HepG2 (cell line): ENCODE measurements at regions not wholly inside any gene's neighbourhood (a gene's known extent, or its start where the extent isn't known, plus 50 kb on each side); places are given as distances from the start of the nearest gene placed in this dataset.
A peak's percentile ranks its signal among the peaks of the same experiment; 100 is the strongest.

ENCODE experiments used
- ATAC-seq: fragments of 200-7000 bp; cut with Tn5 transposase; 3 replicates; pipeline ENCODE4 v1.9.1; 2020; ENCODE audit warnings: mild to moderate bottlenecking, moderate library complexity
- BruUV-seq: library from RNA; stranded (reverse); fragments of 400-500 nt; replicated peaks from 2 replicates; lab custom pipeline; 2021; lab: Mats Ljungman, UMichigan
- CTCF ChIA-PET: fragments of 300-600 bp; formaldehyde crosslinking; extraction: SDS; loops from one replicate; lab custom pipeline; 2021; ENCODE audit warnings: low total read pairs, inconsistent platforms, low intra/inter-chr PET ratio; lab: Yijun Ruan, JAX
- POLR2A ChIA-PET: fragments of 350-600 bp; sonication (Branson Sonifier 250); formaldehyde crosslinking; loops from one replicate; lab custom pipeline; 2020; ENCODE audit warnings: antibody characterized with exemption, inconsistent platforms; lab: Yijun Ruan, JAX
- DNase-seq: peaks from one replicate; pipeline ENCODE4 v3.0.0-alpha.2; 2015; ENCODE audit warnings: low spot score
- FAIRE-seq: peaks from 3 replicates; lab custom pipeline; 2011; peaks lifted over from hg19 to GRCh38; lab: Jason Lieb, UNC
- H2AFZ ChIP-seq: one replicate; pipeline ENCODE4 v1.6.1; 2011; ENCODE audit warnings: low read length, inconsistent platforms
- H3K27ac ChIP-seq: fragments of 300-600 bp; 3 replicates; pipeline ENCODE4 v1.8.0; 2011; ENCODE audit warnings: mixed run types, mild to moderate bottlenecking, mixed read lengths, low read length, inconsistent platforms; ENCODE audit not compliant: insufficient read depth; ENCODE audit errors: extremely low read length
- H3K27me3 ChIP-seq, 2 experiments: fragments of 200-600 bp in 1 of 2; 2 replicates in 1 of 2; 3 replicates in 1 of 2; pipeline versions ENCODE4 v1.6.0 to v1.8.0; 2011; ENCODE audit warnings: low read length in 2 of 2, mild to moderate bottlenecking in 2 of 2, moderate library complexity in 2 of 2, inconsistent platforms in 1 of 2; ENCODE audit not compliant: insufficient read depth in 2 of 2, control insufficient read depth in 1 of 2
- H3K36me3 ChIP-seq, 2 experiments: fragments of 200-600 bp in 1 of 2; replicated peaks in 1 of 2; 2 replicates in 1 of 2; 3 replicates in 1 of 2; pipeline versions ENCODE4 v1.5.1 to v1.8.0; 2011; ENCODE audit warnings: low read length in 2 of 2, inconsistent platforms in 1 of 2; ENCODE audit not compliant: insufficient read depth in 2 of 2, control insufficient read depth in 1 of 2
- H3K4me1 ChIP-seq: 2 replicates; pipeline ENCODE4 v1.5.1; 2012; ENCODE audit warnings: low read length, inconsistent platforms; ENCODE audit not compliant: insufficient read depth
- H3K4me2 ChIP-seq: 2 replicates; pipeline ENCODE4 v1.6.0; 2011; ENCODE audit warnings: low read depth, low read length, inconsistent platforms
- H3K4me3 ChIP-seq, 3 experiments: fragments of 200-600 bp in 1 of 3; sonication (generic), shearing (Covaris generic) in 1 of 3; replicated peaks in 1 of 3; 2 replicates each; pipeline ENCODE4 v1.5.1; 2011 to 2016; ENCODE audit warnings: low read length in 3 of 3, inconsistent platforms in 2 of 3, low read depth in 2 of 3, mild to moderate bottlenecking in 2 of 3, control low read depth in 1 of 3, mixed read lengths in 1 of 3; ENCODE audit not compliant: insufficient read depth in 1 of 3
- H3K79me2 ChIP-seq: one replicate; pipeline ENCODE4 v1.6.1; 2011; ENCODE audit warnings: low read length, inconsistent platforms; ENCODE audit not compliant: insufficient read depth
- H3K9ac ChIP-seq: 2 replicates; pipeline ENCODE4 v1.6.0; 2011; ENCODE audit warnings: mild to moderate bottlenecking, low read depth, low read length, inconsistent platforms; ENCODE audit not compliant: insufficient read depth
- H3K9me3 ChIP-seq: 2 replicates; pipeline ENCODE4 v1.5.1; 2012; ENCODE audit warnings: mild to moderate bottlenecking, low read length
- H4K20me1 ChIP-seq: 2 replicates; pipeline ENCODE4 v1.6.0; 2011; ENCODE audit warnings: inconsistent platforms, mild to moderate bottlenecking, low read length, moderate library complexity; ENCODE audit not compliant: insufficient read depth
- ARID2 ChIP-seq: sonication (generic); formaldehyde crosslinking; IDR thresholded peaks from 2 replicates; pipeline ENCODE4 v1.8.1; 2022; ENCODE audit warnings: mild to moderate bottlenecking, missing genetic modification reagents, borderline replicate concordance
- CEBPG ChIP-seq: IDR thresholded peaks from 2 replicates; pipeline ENCODE4 v1.6.1; 2016
- CENPT ChIP-seq: sonication (generic); formaldehyde crosslinking; IDR thresholded peaks from 2 replicates; pipeline ENCODE4 v1.8.0; 2022; ENCODE audit warnings: low read depth, mild to moderate bottlenecking, moderate library complexity, missing genetic modification reagents
- ERF ChIP-seq: IDR thresholded peaks from 2 replicates; pipeline ENCODE4 v1.6.1; 2018; ENCODE audit warnings: missing biosample characterization, missing genetic modification reagents
- GATAD2A ChIP-seq: IDR thresholded peaks from 2 replicates; pipeline ENCODE4 v1.6.1; 2016
- JUN ChIP-seq: sonication (generic); formaldehyde crosslinking; IDR thresholded peaks from 2 replicates; pipeline ENCODE4 v1.4.0; 2020; ENCODE audit warnings: mild to moderate bottlenecking, missing genetic modification reagents
- KDM3A ChIP-seq: IDR thresholded peaks from 2 replicates; pipeline ENCODE4 v1.6.1; 2018; ENCODE audit warnings: low read depth, missing compliant biosample characterization
- KLF15 ChIP-seq: sonication (generic); formaldehyde crosslinking; IDR thresholded peaks from 2 replicates; pipeline ENCODE4 v1.8.1; 2023; ENCODE audit warnings: borderline replicate concordance, mild to moderate bottlenecking, inconsistent platforms, missing genetic modification reagents, mixed read lengths
- MED1 ChIP-seq: sonication (generic); formaldehyde crosslinking; IDR thresholded peaks from 2 replicates; pipeline ENCODE4 v1.4.0; 2020; ENCODE audit warnings: missing genetic modification reagents
- NR2F1 ChIP-seq, 2 experiments: fragments of 450-650 bp in 1 of 2; formaldehyde crosslinking in 1 of 2; IDR thresholded peaks; 2 replicates each; pipeline versions ENCODE4 v1.5.0 to v1.6.1; 2016 to 2020; ENCODE audit warnings: mild to moderate bottlenecking in 1 of 2, missing compliant biosample characterization in 1 of 2, missing genetic modification reagents in 1 of 2, moderate library complexity in 1 of 2
- ZNF274 ChIP-seq: sonication (generic); formaldehyde crosslinking; IDR thresholded peaks from 2 replicates; pipeline ENCODE4 v1.5.1; 2020; ENCODE audit warnings: mild to moderate bottlenecking, missing genetic modification reagents
- ZNF281 ChIP-seq: sonication (generic); formaldehyde crosslinking; IDR thresholded peaks from 2 replicates; pipeline ENCODE4 v1.4.0; 2020; ENCODE audit warnings: missing genetic modification reagents, borderline replicate concordance
- ZNF350 ChIP-seq: sonication (generic); formaldehyde crosslinking; IDR thresholded peaks from 2 replicates; pipeline ENCODE4 v1.4.0; 2020; ENCODE audit warnings: mild to moderate bottlenecking, low read depth, missing genetic modification reagents, borderline replicate concordance
- WGBS: methylation state at CpG from one replicate; pipeline ENCODE4 v1.1.6; 2017; ENCODE audit warnings: low lambda C conversion rate; 5-methylcytosine and 5-hydroxymethylcytosine counted together
- in situ Hi-C: cut with HindIII; loops from 2 replicates; pipeline ENCODE4 v1.10.0; 2017; ENCODE audit warnings: low pct_unique_long_range_greater_than_20kb; ENCODE audit not compliant: extremely low pct_ligation_motif_present
- intact Hi-C: fragments of 100-400 bp; cut with micrococcal nuclease; formaldehyde crosslinking; loops from one replicate; pipeline ENCODE4 v1.10.0; 2022; ENCODE audit not compliant: unreplicated experiment
- TF ChIP-seq, protein P1 (sequence below): IDR thresholded peaks from 2 replicates; pipeline ENCODE4 v1.6.1; 2016; ENCODE audit warnings: low read depth, borderline replicate concordance

- peak overlapping the region; percentile 36 for H3K27ac ChIP-seq
- no peaks in the 10 kb centered on the region for H3K9me3 ChIP-seq
- H3K27me3 ChIP-seq: no peaks in the 10 kb centered on the region
- no TSS peak for BruUV-seq
- no peak overlapping the region; the same call in 1 of the 2 replicates for H3K4me2 ChIP-seq
- no peaks in the 10 kb centered on the region for H3K79me2 ChIP-seq
- WGBS: 37% methylated on average over 5 of the region's 5 CpGs
- H3K4me3 ChIP-seq: no peak overlapping the region
- ATAC-seq: no peak
- no peak for DNase-seq
- POLR2A ChIA-PET: no interaction called here
- no peak overlapping the region for H3K9ac ChIP-seq
- H4K20me1 ChIP-seq: no peaks in the 10 kb centered on the region
- FAIRE-seq: no peak
- CTCF ChIA-PET: interaction anchor here (1.3 kb wide), 1 partner anchor 313 kb away, joined by 8 read pairs; no protein-coding TSS in a partner anchor
- in situ Hi-C loops: loop anchor here (5.0 to 25.0 kb wide), 4 partner anchors 61 to 631 kb away; no protein-coding TSS in a partner anchor
- H2AFZ ChIP-seq: no peak overlapping the region
- peaks cover 38% of the 10 kb centered on the region for H3K4me1 ChIP-seq
- no peak for TF ChIP-seq ZNF281
- H3K36me3 ChIP-seq: 0 out of 5 replicates have a peak, but pooled peaks cover 1 to 7% of the 10 kb centered on the region in 2 experiments
- intact Hi-C loops: loop anchor here (5.0 to 10.0 kb wide), 2 partner anchors 66 to 374 kb away; partner anchors contain the start of gene RPS27L
These were observed 261.5 kb upstream of the TPM1 start for GRCh38 chr15:62781081-62781497.

DNA sequence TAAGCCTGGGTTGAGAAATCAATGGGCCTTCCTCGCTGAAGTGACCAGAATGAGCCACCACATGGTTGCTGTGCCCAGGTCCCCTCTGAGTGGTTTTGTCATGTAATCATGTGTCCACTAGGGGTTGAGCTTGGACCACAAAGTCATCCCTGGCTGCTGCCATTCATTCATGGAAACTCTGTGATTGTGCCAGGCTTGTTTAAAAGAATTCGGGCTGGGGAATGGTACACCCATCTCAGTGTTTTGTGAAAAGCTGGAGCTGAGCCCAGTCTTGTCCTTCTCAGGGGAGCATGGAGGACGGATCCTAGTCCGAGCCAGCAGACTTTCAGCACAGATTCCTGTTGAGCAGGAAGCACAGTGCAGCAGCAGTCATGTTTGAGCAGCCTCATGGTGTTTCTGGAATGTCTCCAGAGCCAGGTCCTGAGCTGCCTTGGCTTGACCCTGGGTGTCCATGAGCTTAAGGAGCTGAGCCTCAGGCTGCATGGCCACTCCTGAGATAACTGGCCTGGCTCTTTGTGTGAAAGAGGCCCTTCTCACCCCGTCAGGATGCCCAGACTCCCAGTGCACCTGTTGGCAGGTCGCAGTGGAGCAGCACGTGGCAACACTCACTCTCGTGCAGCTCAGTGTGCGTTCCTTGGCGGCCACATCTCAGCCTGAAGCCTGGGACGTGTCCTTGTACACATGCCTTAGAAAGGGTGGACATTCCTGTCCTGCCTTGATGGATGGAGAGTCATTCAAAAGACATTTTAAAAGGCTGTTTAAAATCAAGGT is 260.3 kb upstream of the TPM1 start:
- intact Hi-C loops: loop anchor here (1.0 to 10.0 kb wide), 6 partner anchors 65 to 373 kb away; partner anchors contain the start of genes RPS27L and TPM1
- no peaks in the 10 kb centered on the region for H3K79me2 ChIP-seq
- in situ Hi-C loops: loop anchor here (5.0 to 25.0 kb wide), 4 partner anchors 60 to 630 kb away; no protein-coding TSS in a partner anchor
- CTCF ChIA-PET: interaction anchor here (1.0 to 1.5 kb wide), 5 partner anchors 66 to 311 kb away, joined by 3 to 8 read pairs (median 4); no protein-coding TSS in a partner anchor
- no peak overlapping the region for H3K9ac ChIP-seq
- no peak overlapping the region for H2AFZ ChIP-seq
- H3K36me3 ChIP-seq: 0 out of 5 replicates have a peak, but pooled peaks cover 1 to 7% of the 10 kb centered on the region in 2 experiments
- no peaks in the 10 kb centered on the region for H3K27me3 ChIP-seq
- no peaks in the 10 kb centered on the region for H3K9me3 ChIP-seq
- no TSS peak for BruUV-seq
- H3K4me2 ChIP-seq: no peak overlapping the region
- FAIRE-seq (peak; percentile 94), DNase-seq (peak; percentile 78), ATAC-seq (peak; percentile 97)
- H3K27ac ChIP-seq: no peak overlapping the region
- 81% methylated on average over 8 of the region's 11 CpGs for WGBS
- H3K4me1 ChIP-seq: peaks cover 38% of the 10 kb centered on the region
- no peaks in the 10 kb centered on the region for H4K20me1 ChIP-seq
- no peak overlapping the region for H3K4me3 ChIP-seq
- POLR2A ChIA-PET: interaction anchor here (0.8 to 1.3 kb wide), 2 partner anchors 30 to 264 kb away, joined by 3 read pairs; no protein-coding TSS in a partner anchor
- TF ChIP-seq NR2F1 (CRISPR knock-in tag; IDR thresholded peaks at IDR 0.05): no peak
- TF ChIP-seq, protein P1, sequence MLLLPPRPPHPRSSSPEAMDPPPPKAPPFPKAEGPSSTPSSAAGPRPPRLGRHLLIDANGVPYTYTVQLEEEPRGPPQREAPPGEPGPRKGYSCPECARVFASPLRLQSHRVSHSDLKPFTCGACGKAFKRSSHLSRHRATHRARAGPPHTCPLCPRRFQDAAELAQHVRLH (CRISPR knock-in tag): peak; percentile 76; the same call in 1 of the 2 replicates
- TF ChIP-seq MED1 (CRISPR knock-in tag): no peak
- TF ChIP-seq ZNF274 (CRISPR knock-in tag): 0 out of 2 replicates have a peak, but pooled peaks have one; percentile 24
- no peak for TF ChIP-seq CENPT (CRISPR knock-in tag)
- TF ChIP-seq JUN (CRISPR knock-in tag): no peak
- 0 out of 2 replicates have a peak, but pooled peaks have one; percentile 36 for TF ChIP-seq KDM3A (CRISPR knock-in tag)
- peak; percentile 59; the same call in 1 of the 2 replicates for TF ChIP-seq GATAD2A (CRISPR knock-in tag)
- no peak for TF ChIP-seq ARID2 (CRISPR knock-in tag)
- TF ChIP-seq CEBPG (CRISPR knock-in tag): peak; percentile 40; the same call in 1 of the 2 replicates
- peak; percentile 67; the same call in 1 of the 2 replicates for TF ChIP-seq ERF (CRISPR knock-in tag)
- no peak for TF ChIP-seq ZNF350 (CRISPR knock-in tag)
- no peak for TF ChIP-seq KLF15 (CRISPR knock-in tag)
